Loucy (cell line): ENCODE measurements at regions not wholly inside any gene's neighbourhood (a gene's known extent, or its start where the extent isn't known, plus 50 kb on each side); places are given as distances from the start of the nearest gene placed in this dataset.

Experiments
- H2AFZ ChIP-seq: fragments of 200-600 bp; sonication (generic); 2 replicates; pipeline ENCODE4 v1.6.0; 2016; ENCODE audit warnings: antibody characterized with exemption, mild to moderate bottlenecking, low read length, moderate library complexity
- H3F3A ChIP-seq: fragments of 200-600 bp; 2 replicates; pipeline ENCODE4 v1.6.0; 2016; ENCODE audit warnings: antibody characterized with exemption, low read depth, mild to moderate bottlenecking
- H3K27me3 ChIP-seq: fragments of 200-600 bp; sonication (generic); 2 replicates; pipeline ENCODE4 v1.6.1; 2014; ENCODE audit warnings: low read length, mild to moderate bottlenecking; ENCODE audit not compliant: insufficient read depth, poor library complexity, severe bottlenecking
- H3K36me3 ChIP-seq: fragments of 200-600 bp; sonication (generic); 2 replicates; pipeline ENCODE4 v1.6.1; 2016; ENCODE audit warnings: low read length; ENCODE audit not compliant: insufficient read depth
- H3K4me1 ChIP-seq: fragments of 200-600 bp; sonication (generic); 2 replicates; pipeline ENCODE4 v1.5.1; 2014; ENCODE audit warnings: low read length, mild to moderate bottlenecking; ENCODE audit not compliant: insufficient read depth, poor library complexity, severe bottlenecking
- H3K4me2 ChIP-seq: fragments of 200-600 bp; sonication (generic); 2 replicates; pipeline ENCODE4 v1.6.0; 2014; ENCODE audit warnings: antibody characterized with exemption, low read length, low read depth, mild to moderate bottlenecking; ENCODE audit not compliant: poor library complexity, severe bottlenecking
- H3K4me3 ChIP-seq: fragments of 200-600 bp; sonication (generic); 2 replicates; pipeline ENCODE4 v1.5.1; 2014; ENCODE audit warnings: low read length, mild to moderate bottlenecking, mixed read lengths; ENCODE audit not compliant: poor library complexity, severe bottlenecking
- H3K79me2 ChIP-seq: fragments of 200-600 bp; sonication (generic); 2 replicates; pipeline ENCODE4 v1.6.1; 2014; ENCODE audit warnings: low read length; ENCODE audit not compliant: insufficient read depth
- H3K9ac ChIP-seq: fragments of 200-600 bp; sonication (generic); 2 replicates; pipeline ENCODE4 v1.6.0; 2014; ENCODE audit warnings: mild to moderate bottlenecking, low read depth, low read length, moderate library complexity; ENCODE audit not compliant: poor library complexity, severe bottlenecking
- H3K9me2 ChIP-seq: fragments of 200-600 bp; sonication (generic); replicated peaks from 2 replicates; pipeline ENCODE4 v1.6.1; 2016; ENCODE audit warnings: low read depth, low read length, mixed read lengths
- H3K9me3 ChIP-seq: fragments of 200-600 bp; sonication (generic); 2 replicates; pipeline ENCODE4 v1.6.1; 2014; ENCODE audit warnings: mild to moderate bottlenecking, antibody characterized with exemption, low read length, low read depth; ENCODE audit not compliant: insufficient read depth
- H4K20me1 ChIP-seq: fragments of 200-600 bp; sonication (generic); 2 replicates; pipeline ENCODE4 v1.6.0; 2014; ENCODE audit warnings: antibody characterized with exemption, low read length, mild to moderate bottlenecking; ENCODE audit not compliant: insufficient read depth, poor library complexity, severe bottlenecking
- EZH2phosphoT487 ChIP-seq: fragments of 200-600 bp; IDR thresholded peaks from 2 replicates; pipeline ENCODE4 v1.6.1; 2018; ENCODE audit warnings: antibody characterized with exemption, mild to moderate bottlenecking, moderate library complexity, borderline replicate concordance
- TF ChIP-seq, protein P1 (sequence below): fragments of 200-600 bp; sonication (generic); conservative IDR thresholded peaks from 2 replicates; pipeline ENCODE4 v1.5.1; 2014; ENCODE audit warnings: mild to moderate bottlenecking, antibody characterized with exemption, low read length

DNA sequence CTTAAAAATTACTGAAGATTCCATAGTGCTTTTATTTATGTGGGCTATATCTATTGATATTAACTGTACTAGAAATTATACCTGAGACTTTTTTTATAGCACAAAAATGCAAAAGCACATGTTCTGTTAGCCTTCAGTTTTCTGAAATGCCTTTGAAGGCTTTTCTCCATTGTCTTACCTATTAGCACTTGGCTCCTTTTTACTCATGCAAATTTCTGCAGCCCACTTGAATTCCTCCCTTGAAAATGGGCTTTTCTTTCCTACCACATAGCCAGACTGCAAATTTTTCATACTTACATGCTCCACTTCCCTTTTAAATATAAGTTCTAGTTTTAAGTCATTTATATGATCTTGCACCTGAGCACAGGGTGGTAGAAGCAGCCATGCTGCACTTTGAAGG is 453.0 kb upstream of the TRIB2 start:
- no peak overlapping the region for H3K4me2 ChIP-seq

DNA sequence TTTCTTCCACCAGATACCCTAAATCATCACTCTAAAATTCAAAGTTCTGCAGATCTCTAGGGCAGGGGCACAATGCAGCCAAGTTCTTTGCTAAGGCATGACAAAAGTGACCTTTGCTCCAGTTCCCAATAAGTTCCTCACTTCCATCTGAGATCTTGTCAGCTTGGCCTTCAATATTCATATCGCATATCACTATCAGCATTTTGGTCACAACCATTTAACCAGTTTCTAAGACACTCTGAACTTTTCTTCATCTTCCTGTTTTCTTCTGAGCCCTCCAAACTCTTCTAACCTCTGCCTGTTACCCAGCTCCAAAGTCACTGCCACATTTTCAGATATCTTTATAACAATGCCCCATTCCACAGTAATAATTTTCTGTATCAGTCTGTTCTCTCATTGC is 452.6 kb upstream of the TRIB2 start:
- TF ChIP-seq, protein P1, sequence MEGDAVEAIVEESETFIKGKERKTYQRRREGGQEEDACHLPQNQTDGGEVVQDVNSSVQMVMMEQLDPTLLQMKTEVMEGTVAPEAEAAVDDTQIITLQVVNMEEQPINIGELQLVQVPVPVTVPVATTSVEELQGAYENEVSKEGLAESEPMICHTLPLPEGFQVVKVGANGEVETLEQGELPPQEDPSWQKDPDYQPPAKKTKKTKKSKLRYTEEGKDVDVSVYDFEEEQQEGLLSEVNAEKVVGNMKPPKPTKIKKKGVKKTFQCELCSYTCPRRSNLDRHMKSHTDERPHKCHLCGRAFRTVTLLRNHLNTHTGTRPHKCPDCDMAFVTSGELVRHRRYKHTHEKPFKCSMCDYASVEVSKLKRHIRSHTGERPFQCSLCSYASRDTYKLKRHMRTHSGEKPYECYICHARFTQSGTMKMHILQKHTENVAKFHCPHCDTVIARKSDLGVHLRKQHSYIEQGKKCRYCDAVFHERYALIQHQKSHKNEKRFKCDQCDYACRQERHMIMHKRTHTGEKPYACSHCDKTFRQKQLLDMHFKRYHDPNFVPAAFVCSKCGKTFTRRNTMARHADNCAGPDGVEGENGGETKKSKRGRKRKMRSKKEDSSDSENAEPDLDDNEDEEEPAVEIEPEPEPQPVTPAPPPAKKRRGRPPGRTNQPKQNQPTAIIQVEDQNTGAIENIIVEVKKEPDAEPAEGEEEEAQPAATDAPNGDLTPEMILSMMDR = no peak
- no peak for TF ChIP-seq EZH2phosphoT487
- Histone ChIP-seq H2AFZ (peak overlapping the region; percentile 4; the same call in 1 of the 2 replicates), H3K9ac (no peak overlapping the region), H3K79me2 (no peaks in the 10 kb centered on the region), H3K4me3 (no peak overlapping the region), H3K9me2 (no peaks in the 10 kb centered on the region), H3K36me3 (no peaks in the 10 kb centered on the region), H3K4me2 (no peak overlapping the region), H3F3A (no peaks in the 10 kb centered on the region), H3K27me3 (no peaks in the 10 kb centered on the region), H4K20me1 (no peaks in the 10 kb centered on the region), H3K9me3 (no peaks in the 10 kb centered on the region), H3K4me1 (peaks cover 20% of the 10 kb centered on the region)

More for the DNA sequence above, 453.0 kb upstream of the TRIB2 start:
- H3K9me3 ChIP-seq = no peaks in the 10 kb centered on the region
- H3K4me3 ChIP-seq = no peak overlapping the region
- peaks cover 20% of the 10 kb centered on the region for H3K4me1 ChIP-seq
- no peak overlapping the region for H3K9ac ChIP-seq
- TF ChIP-seq, protein P1 = no peak
- TF ChIP-seq EZH2phosphoT487 = no peak
- no peaks in the 10 kb centered on the region for H3F3A ChIP-seq
- no peaks in the 10 kb centered on the region for H3K9me2 ChIP-seq
- H2AFZ ChIP-seq = 0 out of 2 replicates have a peak overlapping the region, but pooled peaks have one; percentile 4
- no peaks in the 10 kb centered on the region for H4K20me1 ChIP-seq
- H3K27me3 ChIP-seq = no peaks in the 10 kb centered on the region
- H3K36me3 ChIP-seq = no peaks in the 10 kb centered on the region
- H3K79me2 ChIP-seq = no peaks in the 10 kb centered on the region

- Histone ChIP-seq H3K79me2 (no peaks in the 10 kb centered on the region), H2AFZ (no peak overlapping the region), H3F3A (no peaks in the 10 kb centered on the region), H3K9me2 (no peaks in the 10 kb centered on the region), H3K4me3 (no peak overlapping the region), H3K9me3 (no peaks in the 10 kb centered on the region), H3K4me2 (no peak overlapping the region), H3K4me1 (peaks cover 20% of the 10 kb centered on the region), H3K36me3 (no peaks in the 10 kb centered on the region), H3K9ac (no peak overlapping the region), H4K20me1 (no peaks in the 10 kb centered on the region), H3K27me3 (no peaks in the 10 kb centered on the region)
- TF ChIP-seq, protein P1 = no peak
- no peak for TF ChIP-seq EZH2phosphoT487
Measured at GRCh38 chr2:12265646-12266045, 451.1 kb upstream of the TRIB2 start.
